Astrocyte (in vitro differentiated cells and primary cell): ENCODE measurements at regions not wholly inside any gene's neighbourhood (a gene's known extent, or its start where the extent isn't known, plus 50 kb on each side); places are given as distances from the start of the nearest gene placed in this dataset.

Experiments used
- EZH2 ChIP-seq: IDR thresholded peaks from 2 replicates; pipeline ENCODE4 v1.6.1; 2012; ENCODE audit warnings: mild to moderate bottlenecking, low read length, inconsistent platforms; ENCODE audit not compliant: insufficient read depth
- TF ChIP-seq, protein P1 (sequence below): IDR thresholded peaks from 2 replicates; pipeline ENCODE4 v1.5.1; 2011; ENCODE audit warnings: low read depth, mild to moderate bottlenecking, inconsistent platforms, low read length, moderate library complexity; ENCODE audit not compliant: insufficient read depth

DNA sequence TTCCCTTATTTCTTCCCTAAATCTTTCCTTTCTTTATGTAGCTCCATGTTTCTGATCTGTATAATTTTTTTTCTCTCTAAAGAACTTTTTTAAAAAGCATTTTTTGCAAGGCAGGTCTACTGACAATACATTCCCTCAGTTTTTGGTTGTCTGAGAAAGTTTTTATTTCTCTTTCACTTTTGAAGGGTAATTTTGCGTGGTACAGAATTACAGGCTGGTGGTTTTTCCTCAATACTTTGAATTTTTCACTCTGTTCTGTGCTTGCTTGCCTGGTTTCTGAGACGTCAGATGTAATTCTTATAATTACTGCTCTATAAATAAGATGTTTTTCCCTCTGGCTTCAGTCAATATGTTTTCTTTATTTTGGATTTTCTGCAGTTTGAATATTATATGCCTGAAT, 205.4 kb upstream of the VSTM2A start:
- TF ChIP-seq, protein P1, sequence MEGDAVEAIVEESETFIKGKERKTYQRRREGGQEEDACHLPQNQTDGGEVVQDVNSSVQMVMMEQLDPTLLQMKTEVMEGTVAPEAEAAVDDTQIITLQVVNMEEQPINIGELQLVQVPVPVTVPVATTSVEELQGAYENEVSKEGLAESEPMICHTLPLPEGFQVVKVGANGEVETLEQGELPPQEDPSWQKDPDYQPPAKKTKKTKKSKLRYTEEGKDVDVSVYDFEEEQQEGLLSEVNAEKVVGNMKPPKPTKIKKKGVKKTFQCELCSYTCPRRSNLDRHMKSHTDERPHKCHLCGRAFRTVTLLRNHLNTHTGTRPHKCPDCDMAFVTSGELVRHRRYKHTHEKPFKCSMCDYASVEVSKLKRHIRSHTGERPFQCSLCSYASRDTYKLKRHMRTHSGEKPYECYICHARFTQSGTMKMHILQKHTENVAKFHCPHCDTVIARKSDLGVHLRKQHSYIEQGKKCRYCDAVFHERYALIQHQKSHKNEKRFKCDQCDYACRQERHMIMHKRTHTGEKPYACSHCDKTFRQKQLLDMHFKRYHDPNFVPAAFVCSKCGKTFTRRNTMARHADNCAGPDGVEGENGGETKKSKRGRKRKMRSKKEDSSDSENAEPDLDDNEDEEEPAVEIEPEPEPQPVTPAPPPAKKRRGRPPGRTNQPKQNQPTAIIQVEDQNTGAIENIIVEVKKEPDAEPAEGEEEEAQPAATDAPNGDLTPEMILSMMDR: no peak
- no peak for TF ChIP-seq EZH2
